ENCODE measurements at regions not wholly inside any gene's neighbourhood (a gene's known extent, or its start where the extent isn't known, plus 50 kb on each side); places are given as distances from the start of the nearest gene placed in this dataset.

GRCh38 chr5:133854554-133854953 is 113.9 kb downstream of the C5orf15 start:
- no peak for DNase-seq (ENCODE audit: low read depth)

GRCh38 chr5:133853646-133854365 is 114.6 kb downstream of the C5orf15 start:
- DNase-seq (ENCODE audit: low read depth): no peak

- no peak for DNase-seq (ENCODE audit: low read depth)
These were observed 116.9 kb downstream of the C5orf15 start for GRCh38 chr5:133851521-133851920.

GRCh38 chr5:133850811-133851210 is 117.6 kb downstream of the C5orf15 start:
- DNase-seq (ENCODE audit: low read depth): no peak

GRCh38 chr5:133849116-133849515 is 119.3 kb downstream of the C5orf15 start:
- no peak for DNase-seq (ENCODE audit: low read depth)

- no peak for DNase-seq (ENCODE audit: low read depth)
These were observed 120.0 kb downstream of the C5orf15 start for GRCh38 chr5:133848341-133848811.

GRCh38 chr5:133847886-133848285 is 120.5 kb downstream of the C5orf15 start:
- no peak for DNase-seq (ENCODE audit: low read depth)

GRCh38 chr5:133847301-133847700 is 121.1 kb downstream of the C5orf15 start:
- DNase-seq (ENCODE audit: low read depth): no peak

- DNase-seq (ENCODE audit: low read depth): no peak
These were observed 121.8 kb downstream of the C5orf15 start for GRCh38 chr5:133846478-133847226.

GRCh38 chr5:133845271-133845670 is 123.2 kb downstream of the C5orf15 start:
- DNase-seq (ENCODE audit: low read depth): no peak

- DNase-seq (ENCODE audit: low read depth): no peak
These were observed 123.6 kb downstream of the C5orf15 start for GRCh38 chr5:133844836-133845235.

- no peak for DNase-seq (ENCODE audit: low read depth)
These were observed 124.5 kb downstream of the C5orf15 start for GRCh38 chr5:133843911-133844310.

GRCh38 chr5:133842846-133843611 is 125.4 kb downstream of the C5orf15 start:
- DNase-seq (ENCODE audit: low read depth): no peak

GRCh38 chr5:133841831-133842750 is 126.3 kb downstream of the C5orf15 start:
- no peak for DNase-seq (ENCODE audit: low read depth)

- no peak for DNase-seq (ENCODE audit: low read depth)
These were observed 128.3 kb downstream of the C5orf15 start for GRCh38 chr5:133840168-133840567.

GRCh38 chr5:133839721-133840120 is 128.7 kb downstream of the C5orf15 start:
- no peak for DNase-seq (ENCODE audit: low read depth)

- no peak for DNase-seq (ENCODE audit: low read depth)
These were observed 129.3 kb downstream of the C5orf15 start for GRCh38 chr5:133839090-133839489.

- no peak for DNase-seq (ENCODE audit: low read depth)
These were observed 130.1 kb downstream of the C5orf15 start for GRCh38 chr5:133838286-133838685.

GRCh38 chr5:133831491-133832224 is 136.8 kb downstream of the C5orf15 start:
- peak; percentile 13 for DNase-seq (ENCODE audit: low read depth)

- no peak for DNase-seq (ENCODE audit: low read depth)
These were observed 137.5 kb downstream of the C5orf15 start for GRCh38 chr5:133830911-133831310.

- DNase-seq (ENCODE audit: low read depth): no peak
These were observed 138.1 kb downstream of the C5orf15 start for GRCh38 chr5:133830281-133830680.

All from GM04504 (cell line).